ENCODE measurements at regions not wholly inside any gene's neighbourhood (a gene's known extent, or its start where the extent isn't known, plus 50 kb on each side); places are given as distances from the start of the nearest gene placed in this dataset.

DNA sequence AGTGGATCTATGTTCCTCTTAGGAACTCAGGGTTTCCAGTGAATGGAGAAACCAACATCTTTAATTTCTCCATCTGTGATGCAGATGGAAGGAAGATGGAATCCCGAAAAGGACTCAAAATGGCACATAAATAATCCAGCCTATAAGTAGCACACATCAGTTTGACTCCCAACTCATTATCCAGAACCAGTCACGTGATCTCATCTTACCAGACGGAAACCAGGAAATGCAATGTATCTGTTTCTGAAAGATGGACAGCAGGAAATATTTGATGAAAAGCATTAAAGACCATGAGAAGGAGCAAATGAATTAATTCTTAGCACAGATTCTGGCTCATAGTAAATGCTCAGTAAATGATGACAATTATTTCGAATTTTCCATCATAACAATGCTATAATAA is 443.1 kb upstream of the FMR1 start:
- no peaks in the 10 kb centered on the region for H3K4me1 ChIP-seq
- H3K27me3 ChIP-seq (ENCODE audit: low read depth): no peaks in the 10 kb centered on the region
- intact Hi-C loops (cut with micrococcal nuclease): no loop called here
- TF ChIP-seq, protein P1, sequence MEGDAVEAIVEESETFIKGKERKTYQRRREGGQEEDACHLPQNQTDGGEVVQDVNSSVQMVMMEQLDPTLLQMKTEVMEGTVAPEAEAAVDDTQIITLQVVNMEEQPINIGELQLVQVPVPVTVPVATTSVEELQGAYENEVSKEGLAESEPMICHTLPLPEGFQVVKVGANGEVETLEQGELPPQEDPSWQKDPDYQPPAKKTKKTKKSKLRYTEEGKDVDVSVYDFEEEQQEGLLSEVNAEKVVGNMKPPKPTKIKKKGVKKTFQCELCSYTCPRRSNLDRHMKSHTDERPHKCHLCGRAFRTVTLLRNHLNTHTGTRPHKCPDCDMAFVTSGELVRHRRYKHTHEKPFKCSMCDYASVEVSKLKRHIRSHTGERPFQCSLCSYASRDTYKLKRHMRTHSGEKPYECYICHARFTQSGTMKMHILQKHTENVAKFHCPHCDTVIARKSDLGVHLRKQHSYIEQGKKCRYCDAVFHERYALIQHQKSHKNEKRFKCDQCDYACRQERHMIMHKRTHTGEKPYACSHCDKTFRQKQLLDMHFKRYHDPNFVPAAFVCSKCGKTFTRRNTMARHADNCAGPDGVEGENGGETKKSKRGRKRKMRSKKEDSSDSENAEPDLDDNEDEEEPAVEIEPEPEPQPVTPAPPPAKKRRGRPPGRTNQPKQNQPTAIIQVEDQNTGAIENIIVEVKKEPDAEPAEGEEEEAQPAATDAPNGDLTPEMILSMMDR (IDR thresholded peaks at IDR 0.05; ENCODE audit: borderline replicate concordance): no peak
- no peak overlapping the region for H3K4me3 ChIP-seq
- H3K36me3 ChIP-seq: no peaks in the 10 kb centered on the region
- DNase-seq: no peak
- no peaks in the 10 kb centered on the region for H3K9me3 ChIP-seq (replicated peaks)
- H3K27ac ChIP-seq (replicated peaks): no peak overlapping the region

DNA sequence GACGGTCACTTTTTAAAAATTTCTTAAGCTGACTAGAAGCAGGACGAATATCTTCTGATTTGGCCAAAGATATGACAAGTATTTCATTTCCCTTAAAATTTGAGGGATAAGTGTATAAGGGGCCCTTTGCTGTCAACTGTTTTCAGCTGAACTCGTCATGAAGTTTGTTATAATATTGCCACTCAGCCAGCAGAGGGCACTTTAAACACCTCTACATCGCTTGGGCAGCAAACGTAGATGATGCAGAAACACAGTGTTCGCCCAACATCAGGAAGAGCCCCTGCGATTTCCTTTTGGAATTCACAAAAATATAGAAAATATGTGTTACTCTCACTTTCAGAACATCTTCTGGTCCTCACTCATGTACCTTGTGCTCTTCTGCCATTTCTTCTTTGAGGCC is 435.7 kb upstream of the FMR1 start:
- peaks cover 2% of the 10 kb centered on the region for H3K9me3 ChIP-seq (replicated peaks)
- no peaks in the 10 kb centered on the region for H3K36me3 ChIP-seq
- H3K27ac ChIP-seq (replicated peaks): no peak overlapping the region
- DNase-seq: no peak
- TF ChIP-seq, protein P1 (IDR thresholded peaks at IDR 0.05; ENCODE audit: borderline replicate concordance): peak; percentile 32
- H3K4me1 ChIP-seq: no peaks in the 10 kb centered on the region
- H3K4me3 ChIP-seq: no peak overlapping the region
- H3K27me3 ChIP-seq (ENCODE audit: low read depth): no peaks in the 10 kb centered on the region
- intact Hi-C loops (cut with micrococcal nuclease): no loop called here

DNA sequence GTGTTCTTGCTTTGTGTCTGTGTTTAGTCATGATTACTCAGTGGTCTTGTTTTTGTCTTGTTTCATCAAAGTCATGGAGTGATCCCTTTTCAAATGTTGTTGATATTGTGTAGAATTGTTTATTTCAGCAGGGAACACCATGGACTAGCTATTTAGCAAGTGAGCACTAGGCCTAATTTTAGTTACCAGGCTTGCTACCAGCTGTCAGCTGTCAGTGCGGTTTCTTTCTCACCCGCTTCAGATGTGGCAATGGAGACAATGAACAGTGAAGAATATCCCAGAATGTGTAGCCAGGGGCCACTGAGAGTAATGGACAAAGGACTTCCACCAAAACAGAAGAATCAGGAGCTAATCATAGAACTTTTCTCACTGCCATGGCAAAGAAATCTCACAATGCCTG is 432.8 kb upstream of the FMR1 start:
- Histone ChIP-seq H3K36me3 (no peaks in the 10 kb centered on the region), H3K4me3 (no peak overlapping the region), H3K9me3 (replicated peaks) (peaks cover 5% of the 10 kb centered on the region), H3K27ac (replicated peaks) (no peak overlapping the region), H3K4me1 (no peaks in the 10 kb centered on the region), H3K27me3 (ENCODE audit: low read depth) (no peaks in the 10 kb centered on the region)
- intact Hi-C loops (cut with micrococcal nuclease): no loop called here
- DNase-seq: no peak
- TF ChIP-seq, protein P1 (IDR thresholded peaks at IDR 0.05; ENCODE audit: borderline replicate concordance): no peak

DNA sequence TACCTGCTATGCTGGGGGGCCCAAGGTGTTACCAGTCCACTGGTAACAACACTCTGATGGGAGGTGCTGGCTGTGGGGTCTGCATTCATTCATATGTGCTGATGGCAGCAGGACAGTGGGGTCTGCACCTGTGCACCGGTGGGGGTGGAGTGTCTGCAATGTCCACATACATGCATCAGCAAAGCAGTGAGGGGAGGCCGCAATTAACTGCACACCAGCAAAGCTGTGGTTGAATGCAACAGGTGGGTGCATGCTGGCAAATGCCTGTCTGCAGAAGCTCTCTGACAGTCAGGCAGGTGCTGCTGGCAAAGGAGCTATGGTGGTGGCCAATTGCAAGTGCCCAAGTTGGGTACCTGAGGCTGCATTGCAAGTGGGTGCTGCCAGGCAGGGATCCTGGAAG is 426.5 kb upstream of the FMR1 start:
- H3K27me3 ChIP-seq (ENCODE audit: low read depth): no peaks in the 10 kb centered on the region
- H3K36me3 ChIP-seq: no peaks in the 10 kb centered on the region
- no peak overlapping the region for H3K27ac ChIP-seq (replicated peaks)
- no peak for DNase-seq
- no peaks in the 10 kb centered on the region for H3K4me1 ChIP-seq
- H3K9me3 ChIP-seq (replicated peaks): peaks cover 5% of the 10 kb centered on the region
- no peak overlapping the region for H3K4me3 ChIP-seq
- intact Hi-C loops (cut with micrococcal nuclease): no loop called here
- TF ChIP-seq, protein P1 (IDR thresholded peaks at IDR 0.05; ENCODE audit: borderline replicate concordance): no peak

DNA sequence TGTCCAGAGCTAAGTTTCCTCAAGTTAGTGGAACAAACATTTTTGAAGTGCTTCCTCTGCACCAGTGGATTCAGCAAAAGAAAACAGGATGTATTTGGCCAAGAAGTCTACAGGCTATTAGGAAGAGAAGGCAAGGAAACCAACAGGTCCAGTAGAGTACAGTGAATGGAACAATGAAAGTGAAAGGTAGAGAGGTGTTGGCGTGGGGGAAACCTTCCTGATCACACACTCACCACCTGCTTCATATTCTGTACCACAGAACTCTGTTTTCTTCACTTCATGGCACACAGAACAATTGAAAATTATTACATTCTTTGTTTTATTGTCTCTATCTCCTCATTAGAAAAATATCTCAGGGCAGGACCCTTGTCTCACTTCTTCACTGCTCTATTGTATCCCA is 417.4 kb upstream of the FMR1 start:
- TF ChIP-seq, protein P1 (IDR thresholded peaks at IDR 0.05; ENCODE audit: borderline replicate concordance): no peak
- no peak for DNase-seq
- H3K36me3 ChIP-seq: no peaks in the 10 kb centered on the region

DNA sequence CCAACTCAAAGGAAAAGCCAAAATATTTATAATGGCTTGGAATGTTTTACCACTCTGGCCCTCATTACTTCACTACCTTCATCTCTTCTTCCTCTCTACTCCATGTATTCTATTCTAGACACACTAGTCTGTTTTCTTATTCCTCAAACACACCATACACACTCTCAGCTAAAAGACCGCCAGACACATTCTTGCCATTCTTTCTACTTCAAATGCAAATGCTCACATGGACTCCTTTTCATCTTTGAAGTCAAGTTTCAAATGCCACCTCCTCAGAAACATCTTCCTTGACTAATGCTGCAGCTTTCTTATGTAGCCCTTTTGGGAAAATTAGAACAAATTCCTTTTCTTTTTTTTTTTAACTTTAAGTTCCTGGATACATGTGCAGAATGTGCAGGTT is 412.9 kb upstream of the FMR1 start:
- TF ChIP-seq, protein P1 (IDR thresholded peaks at IDR 0.05; ENCODE audit: borderline replicate concordance): no peak
- intact Hi-C loops (cut with micrococcal nuclease): no loop called here
- Histone ChIP-seq H3K4me3 (no peak overlapping the region), H3K27me3 (ENCODE audit: low read depth) (no peaks in the 10 kb centered on the region), H3K27ac (replicated peaks) (no peak overlapping the region), H3K4me1 (no peaks in the 10 kb centered on the region), H3K36me3 (no peaks in the 10 kb centered on the region), H3K9me3 (replicated peaks) (no peaks in the 10 kb centered on the region)
- no peak for DNase-seq

More for the DNA sequence above, 417.4 kb upstream of the FMR1 start:
- H3K27me3 ChIP-seq (ENCODE audit: low read depth): no peaks in the 10 kb centered on the region
- no peaks in the 10 kb centered on the region for H3K9me3 ChIP-seq (replicated peaks)
- no peak overlapping the region for H3K4me3 ChIP-seq
- no peaks in the 10 kb centered on the region for H3K4me1 ChIP-seq
- H3K27ac ChIP-seq (replicated peaks): no peak overlapping the region
- intact Hi-C loops (cut with micrococcal nuclease): no loop called here

All from left ventricle myocardium inferior (tissue), 1 donor.